Spleen (tissue), 7 donors: ENCODE measurements at regions not wholly inside any gene's neighbourhood (a gene's known extent, or its start where the extent isn't known, plus 50 kb on each side); places are given as distances from the start of the nearest gene placed in this dataset.

ENCODE experiments used
- POLR2A ChIP-seq, 3 donors: fragments of 450-650 bp; IDR thresholded peaks; one replicate each; pipeline ENCODE4 v1.5.1; 2017; ENCODE audit warnings: antibody characterized with exemption in 3 of 3, mild to moderate bottlenecking in 1 of 3
- TF ChIP-seq, protein P1 (sequence below), 11 experiments: fragments of 200-600 bp in 7 of 11; fragments of 450-650 bp in 4 of 11; sonication (generic) in 4 of 11; IDR thresholded peaks in 8 of 11; conservative IDR thresholded peaks in 3 of 11; 1 replicate in 7 of 11; 2 replicates in 4 of 11; pipeline versions ENCODE4 v1.4.0 to v1.8.0; 2016 to 2021; ENCODE audit warnings: antibody characterized with exemption in 11 of 11, inconsistent platforms in 4 of 11, mild to moderate bottlenecking in 1 of 11
- donor health status: DM: no; HTN: no; CAD: no; lungs with moderate emphysema.
- donor health status: DM: no; HTN: no; CAD: no.
- donor health status: DM: no; HTN: no; CAD: no.

DNA sequence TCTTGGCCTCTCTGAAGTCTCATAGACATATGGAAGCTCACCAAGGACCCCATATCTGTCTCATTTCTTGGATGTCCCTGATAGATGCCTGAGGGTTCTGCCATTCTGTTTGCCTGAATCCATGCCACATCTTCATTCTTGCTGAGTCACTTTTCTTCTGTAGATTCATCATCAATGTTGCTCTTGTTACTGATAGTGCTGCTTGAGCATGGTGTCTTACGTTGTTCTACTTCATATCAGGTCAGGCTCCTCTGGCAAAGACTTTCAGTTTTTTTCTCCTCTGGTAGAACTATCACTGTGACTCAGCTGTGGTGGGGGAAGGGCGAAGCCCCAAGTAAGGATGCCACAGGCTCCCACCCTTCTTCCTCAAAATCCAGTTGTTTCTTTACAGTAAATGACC, 885.2 kb downstream of the DCDC2C start:
- TF ChIP-seq, protein P1, sequence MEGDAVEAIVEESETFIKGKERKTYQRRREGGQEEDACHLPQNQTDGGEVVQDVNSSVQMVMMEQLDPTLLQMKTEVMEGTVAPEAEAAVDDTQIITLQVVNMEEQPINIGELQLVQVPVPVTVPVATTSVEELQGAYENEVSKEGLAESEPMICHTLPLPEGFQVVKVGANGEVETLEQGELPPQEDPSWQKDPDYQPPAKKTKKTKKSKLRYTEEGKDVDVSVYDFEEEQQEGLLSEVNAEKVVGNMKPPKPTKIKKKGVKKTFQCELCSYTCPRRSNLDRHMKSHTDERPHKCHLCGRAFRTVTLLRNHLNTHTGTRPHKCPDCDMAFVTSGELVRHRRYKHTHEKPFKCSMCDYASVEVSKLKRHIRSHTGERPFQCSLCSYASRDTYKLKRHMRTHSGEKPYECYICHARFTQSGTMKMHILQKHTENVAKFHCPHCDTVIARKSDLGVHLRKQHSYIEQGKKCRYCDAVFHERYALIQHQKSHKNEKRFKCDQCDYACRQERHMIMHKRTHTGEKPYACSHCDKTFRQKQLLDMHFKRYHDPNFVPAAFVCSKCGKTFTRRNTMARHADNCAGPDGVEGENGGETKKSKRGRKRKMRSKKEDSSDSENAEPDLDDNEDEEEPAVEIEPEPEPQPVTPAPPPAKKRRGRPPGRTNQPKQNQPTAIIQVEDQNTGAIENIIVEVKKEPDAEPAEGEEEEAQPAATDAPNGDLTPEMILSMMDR (IDR thresholded peaks at IDR 0.05 in 8 of 11, conservative IDR thresholded peaks at IDR 0.05 in 3 of 11) = no peak
- no peak for TF ChIP-seq POLR2A (IDR thresholded peaks at IDR 0.05)
